Endodermal cell (in vitro differentiated cells): ENCODE measurements at regions not wholly inside any gene's neighbourhood (a gene's known extent, or its start where the extent isn't known, plus 50 kb on each side); places are given as distances from the start of the nearest gene placed in this dataset.

Source experiments
- DNase-seq: peaks from one replicate; pipeline ENCODE4 v3.0.0-alpha.2; 2017
- H3K27ac ChIP-seq: 2 replicates; pipeline ENCODE4 v1.5.1; 2013; ENCODE audit warnings: mild to moderate bottlenecking, low read depth, low read length, moderate library complexity
- H3K27me3 ChIP-seq: 2 replicates; pipeline ENCODE4 v1.6.1; 2013; ENCODE audit warnings: mild to moderate bottlenecking, low read length, moderate library complexity; ENCODE audit not compliant: insufficient read depth, control insufficient read depth, poor library complexity, severe bottlenecking
- H3K36me3 ChIP-seq: 2 replicates; pipeline ENCODE4 v1.7.0; 2013; ENCODE audit warnings: mild to moderate bottlenecking, low read length, moderate library complexity; ENCODE audit not compliant: control insufficient read depth, insufficient read depth
- H3K4me1 ChIP-seq: one replicate; pipeline ENCODE4 v1.7.0; 2013; ENCODE audit warnings: low read length; ENCODE audit not compliant: control insufficient read depth, insufficient read depth
- H3K4me3 ChIP-seq: 2 replicates; pipeline ENCODE4 v1.5.1; 2013; ENCODE audit warnings: mild to moderate bottlenecking, low read length, moderate library complexity
- H3K9ac ChIP-seq: 2 replicates; pipeline ENCODE4 v1.6.1; 2013; ENCODE audit warnings: mild to moderate bottlenecking, low read length, moderate library complexity; ENCODE audit not compliant: poor library complexity, severe bottlenecking; ENCODE audit errors: extremely low read depth
- H3K9me3 ChIP-seq: 2 replicates; pipeline ENCODE4 v1.6.1; 2013; ENCODE audit warnings: mild to moderate bottlenecking, low read length, moderate library complexity; ENCODE audit not compliant: control insufficient read depth
- H3K27ac Mint-ChIP-seq: 2 replicates; pipeline ENCODE4 v1.8.0; 2020; ENCODE audit warnings: mixed read lengths
- H3K27me3 Mint-ChIP-seq: 2 replicates; pipeline ENCODE4 v1.8.0; 2021; ENCODE audit warnings: mild to moderate bottlenecking, mixed read lengths; ENCODE audit not compliant: insufficient read depth
- H3K36me3 Mint-ChIP-seq: 2 replicates; pipeline ENCODE4 v1.8.0; 2020; ENCODE audit warnings: low read depth, mixed read lengths
- H3K4me1 Mint-ChIP-seq: 2 replicates; pipeline ENCODE4 v1.8.0; 2020; ENCODE audit warnings: mixed read lengths
- H3K4me3 Mint-ChIP-seq: 2 replicates; pipeline ENCODE4 v1.8.0; 2020; ENCODE audit warnings: mild to moderate bottlenecking, moderate library complexity, mixed read lengths
- H3K9me3 Mint-ChIP-seq: 2 replicates; pipeline ENCODE4 v1.8.0; 2020; ENCODE audit warnings: mild to moderate bottlenecking, mixed read lengths
- CTCF ChIP-seq: fragments of 200-600 bp; sonication (generic); conservative IDR thresholded peaks from 2 replicates; pipeline ENCODE4 v1.5.0; 2021; ENCODE audit warnings: antibody characterized with exemption, mild to moderate bottlenecking
- WGBS, 2 experiments: methylation state at CpG; one replicate each; pipeline versions ENCODE4 v1.1.5 to v1.1.7; 2013; ENCODE audit warnings: missing lambda C conversion rate in 2 of 2, mixed read lengths in 1 of 2; ENCODE audit not compliant: insufficient coverage in 1 of 2, insufficient read length in 1 of 2; 5-methylcytosine and 5-hydroxymethylcytosine counted together

- no peak overlapping the region for H3K4me3 ChIP-seq
- no peaks in the 10 kb centered on the region for H3K9me3 Mint-ChIP-seq
- no peak overlapping the region for H3K27ac ChIP-seq
- no peak overlapping the region for H3K4me3 Mint-ChIP-seq
- H3K27ac Mint-ChIP-seq = no peak overlapping the region
- WGBS, 2 experiments = 90 to 97% methylated on average over 16 to 23 of the region's 23 CpGs
- no peak for DNase-seq
- no peaks in the 10 kb centered on the region for H3K36me3 ChIP-seq
- no peaks in the 10 kb centered on the region for H3K9me3 ChIP-seq
- no peaks in the 10 kb centered on the region for H3K36me3 Mint-ChIP-seq
- TF ChIP-seq CTCF = no peak
- H3K27me3 ChIP-seq = no peaks in the 10 kb centered on the region
- peaks cover 9% of the 10 kb centered on the region for H3K27me3 Mint-ChIP-seq
- no peaks in the 10 kb centered on the region for H3K4me1 ChIP-seq
- H3K4me1 Mint-ChIP-seq = peaks cover 14% of the 10 kb centered on the region
- no peak overlapping the region for H3K9ac ChIP-seq
Observed at GRCh38 chr5:3339092-3339797, 256.4 kb upstream of the IRX1 start.

- 96 to 98% methylated on average over 10 to 16 of the region's 16 CpGs for WGBS, 2 experiments
- no peak for TF ChIP-seq CTCF
- Mint-ChIP-seq H3K27me3 (peaks cover 10% of the 10 kb centered on the region), H3K36me3 (no peaks in the 10 kb centered on the region), H3K9me3 (no peaks in the 10 kb centered on the region), H3K27ac (no peak overlapping the region), H3K4me1 (peaks cover 5% of the 10 kb centered on the region), H3K4me3 (no peak overlapping the region)
- no peaks in the 10 kb centered on the region for H3K4me1 ChIP-seq
- H3K9ac ChIP-seq = no peak overlapping the region
- H3K4me3 ChIP-seq = no peak overlapping the region
- H3K27ac ChIP-seq = no peak overlapping the region
- no peaks in the 10 kb centered on the region for H3K9me3 ChIP-seq
- H3K27me3 ChIP-seq = no peaks in the 10 kb centered on the region
- no peaks in the 10 kb centered on the region for H3K36me3 ChIP-seq
- no peak for DNase-seq
Observed at GRCh38 chr5:3337812-3338541, 257.7 kb upstream of the IRX1 start.

- H3K36me3 Mint-ChIP-seq = no peaks in the 10 kb centered on the region
- H3K9ac ChIP-seq = no peak overlapping the region
- H3K27ac Mint-ChIP-seq = no peak overlapping the region
- H3K27me3 Mint-ChIP-seq = peaks cover 10% of the 10 kb centered on the region
- no peak for DNase-seq
- H3K4me1 ChIP-seq = no peaks in the 10 kb centered on the region
- H3K4me3 ChIP-seq = no peak overlapping the region
- H3K36me3 ChIP-seq = no peaks in the 10 kb centered on the region
- WGBS, 2 experiments = 85 to 87% methylated on average over 11 of the region's 11 CpGs
- H3K9me3 Mint-ChIP-seq = no peaks in the 10 kb centered on the region
- no peaks in the 10 kb centered on the region for H3K27me3 ChIP-seq
- no peaks in the 10 kb centered on the region for H3K4me1 Mint-ChIP-seq
- no peaks in the 10 kb centered on the region for H3K9me3 ChIP-seq
- TF ChIP-seq CTCF = no peak
- H3K4me3 Mint-ChIP-seq = no peak overlapping the region
- no peak overlapping the region for H3K27ac ChIP-seq
Observed at GRCh38 chr5:3336666-3337065, 259.0 kb upstream of the IRX1 start.
